ENCODE measurements at regions not wholly inside any gene's neighbourhood (a gene's known extent, or its start where the extent isn't known, plus 50 kb on each side); places are given as distances from the start of the nearest gene placed in this dataset.

DNA sequence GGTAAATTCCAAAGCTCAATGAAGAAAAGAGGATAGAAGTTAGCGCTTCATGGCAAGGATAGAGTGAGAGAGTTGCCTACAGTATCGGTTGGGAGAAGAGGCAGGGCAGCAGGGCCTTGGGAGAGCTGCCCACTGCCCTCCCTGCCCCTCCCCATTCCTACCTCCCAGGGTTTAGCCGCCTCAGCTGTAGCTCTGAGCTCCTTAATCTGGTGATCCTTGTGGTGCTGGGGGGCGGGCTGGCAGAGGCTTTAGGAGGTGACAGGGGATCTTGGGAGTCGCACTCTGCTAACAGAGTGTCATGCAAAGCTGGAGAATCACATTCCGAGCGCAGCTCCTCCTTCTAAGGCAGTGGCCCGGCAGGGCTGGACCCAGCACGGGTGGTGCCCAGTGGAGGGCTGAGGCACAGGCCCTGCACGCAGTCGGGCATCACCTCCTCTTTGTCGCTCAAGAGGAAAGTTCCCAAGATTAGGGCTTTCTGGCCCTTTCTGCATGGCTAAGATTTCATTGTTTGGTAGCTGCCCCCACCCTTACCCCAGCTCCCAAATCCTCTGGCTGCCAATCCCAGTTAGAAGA lies 57.1 kb upstream of the POLG start:
- no peak overlapping the region for H2BK15ac ChIP-seq (ENCODE audit: low read depth, low read length)
- WGBS (ENCODE audit: extremely low coverage, insufficient read length, low lambda C conversion rate) = no CpG with 5 or more reads among the region's 12 CpGs
- DNase-seq = no peak
- no peak overlapping the region for H3K9ac ChIP-seq (ENCODE audit: extremely low read depth, insufficient read length, low read length)
- no peak overlapping the region for H3K27ac ChIP-seq (ENCODE audit: insufficient read length, low read depth, low read length)
- no peaks in the 10 kb centered on the region for H3K79me2 ChIP-seq (ENCODE audit: insufficient read depth, low read length)
- H3K18ac ChIP-seq (ENCODE audit: insufficient read length, low read depth, low read length) = no peak overlapping the region
- Mint-ChIP-seq H3K4me1 (peaks cover 31 to 68% of the 10 kb centered on the region in 2 experiments), H3K9me3 (no peaks in the 10 kb centered on the region; a peak in 2 of 5 replicates), H3K36me3 (ENCODE audit: insufficient read depth in 1 of 3, low read depth in 3 of 3) (no peaks in the 10 kb centered on the region; a peak in 1 of 7 replicates), H3K4me3 (no peak overlapping the region), H3K27me3 (ENCODE audit: low read depth) (peaks cover 98% of the 10 kb centered on the region), H3K27ac (no peak overlapping the region)
- H3K4me1 ChIP-seq (ENCODE audit: insufficient read depth, low read length) = peaks cover 2% of the 10 kb centered on the region; the same call in 1 of the 2 replicates
- no peaks in the 10 kb centered on the region for H3K79me1 ChIP-seq (ENCODE audit: insufficient read depth, low read depth, low read length, poor library complexity, severe bottlenecking)
- no peak overlapping the region for H3K4me2 ChIP-seq (ENCODE audit: insufficient read depth, insufficient read length, low read length)
- no peak overlapping the region for H2BK20ac ChIP-seq (ENCODE audit: low read depth, low read length, poor library complexity, severe bottlenecking)
- no peak overlapping the region for H4K8ac ChIP-seq (replicated peaks; ENCODE audit: insufficient read length, low read depth, low read length)
- no peak overlapping the region for H2AFZ ChIP-seq (ENCODE audit: low read length)
- no peaks in the 10 kb centered on the region for H4K20me1 ChIP-seq (ENCODE audit: control insufficient read depth, insufficient read depth, insufficient read length)
- no peaks in the 10 kb centered on the region for H3K23me2 ChIP-seq (ENCODE audit: insufficient read length, low read depth, low read length, poor library complexity, severe bottlenecking)
- no peak overlapping the region for H2AK5ac ChIP-seq (ENCODE audit: insufficient read length, low read length)
- TF ChIP-seq, protein P1, sequence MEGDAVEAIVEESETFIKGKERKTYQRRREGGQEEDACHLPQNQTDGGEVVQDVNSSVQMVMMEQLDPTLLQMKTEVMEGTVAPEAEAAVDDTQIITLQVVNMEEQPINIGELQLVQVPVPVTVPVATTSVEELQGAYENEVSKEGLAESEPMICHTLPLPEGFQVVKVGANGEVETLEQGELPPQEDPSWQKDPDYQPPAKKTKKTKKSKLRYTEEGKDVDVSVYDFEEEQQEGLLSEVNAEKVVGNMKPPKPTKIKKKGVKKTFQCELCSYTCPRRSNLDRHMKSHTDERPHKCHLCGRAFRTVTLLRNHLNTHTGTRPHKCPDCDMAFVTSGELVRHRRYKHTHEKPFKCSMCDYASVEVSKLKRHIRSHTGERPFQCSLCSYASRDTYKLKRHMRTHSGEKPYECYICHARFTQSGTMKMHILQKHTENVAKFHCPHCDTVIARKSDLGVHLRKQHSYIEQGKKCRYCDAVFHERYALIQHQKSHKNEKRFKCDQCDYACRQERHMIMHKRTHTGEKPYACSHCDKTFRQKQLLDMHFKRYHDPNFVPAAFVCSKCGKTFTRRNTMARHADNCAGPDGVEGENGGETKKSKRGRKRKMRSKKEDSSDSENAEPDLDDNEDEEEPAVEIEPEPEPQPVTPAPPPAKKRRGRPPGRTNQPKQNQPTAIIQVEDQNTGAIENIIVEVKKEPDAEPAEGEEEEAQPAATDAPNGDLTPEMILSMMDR (conservative IDR thresholded peaks at IDR 0.05) = no peak
- H3K56ac ChIP-seq (ENCODE audit: insufficient read length, low read depth, low read length) = no peak overlapping the region
- no peak overlapping the region for H2BK5ac ChIP-seq (ENCODE audit: insufficient read length, low read length)
- no peak overlapping the region for H3K23ac ChIP-seq (ENCODE audit: insufficient read length, low read depth, low read length)
- H3K9me3 ChIP-seq (ENCODE audit: control insufficient read depth, low read depth, low read length) = no peaks in the 10 kb centered on the region
- H3K4ac ChIP-seq (ENCODE audit: low read depth, low read length) = no peak overlapping the region
- no peak overlapping the region for H3K14ac ChIP-seq (ENCODE audit: insufficient read depth, low read length)
- H4K5ac ChIP-seq (ENCODE audit: insufficient read length, low read depth, low read length) = no peak overlapping the region
- H3T11ph ChIP-seq (ENCODE audit: low read length) = no peak overlapping the region
- H2BK12ac ChIP-seq (ENCODE audit: insufficient read length, low read depth, low read length) = no peak overlapping the region
- H3K27me3 ChIP-seq (ENCODE audit: insufficient read depth, low read length) = peaks cover 61% of the 10 kb centered on the region
- H4K91ac ChIP-seq (ENCODE audit: insufficient read length, low read depth, low read length) = no peak overlapping the region
- H2BK120ac ChIP-seq (ENCODE audit: low read depth, low read length, poor library complexity, severe bottlenecking) = no peak overlapping the region
